Stimulated activated CD8-positive, alpha-beta memory T cell treated with anti-CD3 and anti-CD28 coated beads, Interleukin-12 subunit alpha, Interleukin-12 subunit beta, amount 100 ng/mL, for 4 hours (primary cell): ENCODE measurements at regions not wholly inside any gene's neighbourhood (a gene's known extent, or its start where the extent isn't known, plus 50 kb on each side); places are given as distances from the start of the nearest gene placed in this dataset.
"Not testable (repeated sequence)": the region's sequence is repeated elsewhere in the genome, so short reads cannot be mapped to it uniquely, and the experiment has no call there.

Source experiments
- DNase-seq: peaks from one replicate; pipeline ENCODE4 v3.0.0-alpha.2; 2020; ENCODE audit warnings: low read depth

- no peak for DNase-seq
Measured at GRCh38 chr2:2586931-2587330, 255.9 kb upstream of the MYT1L start.

DNA sequence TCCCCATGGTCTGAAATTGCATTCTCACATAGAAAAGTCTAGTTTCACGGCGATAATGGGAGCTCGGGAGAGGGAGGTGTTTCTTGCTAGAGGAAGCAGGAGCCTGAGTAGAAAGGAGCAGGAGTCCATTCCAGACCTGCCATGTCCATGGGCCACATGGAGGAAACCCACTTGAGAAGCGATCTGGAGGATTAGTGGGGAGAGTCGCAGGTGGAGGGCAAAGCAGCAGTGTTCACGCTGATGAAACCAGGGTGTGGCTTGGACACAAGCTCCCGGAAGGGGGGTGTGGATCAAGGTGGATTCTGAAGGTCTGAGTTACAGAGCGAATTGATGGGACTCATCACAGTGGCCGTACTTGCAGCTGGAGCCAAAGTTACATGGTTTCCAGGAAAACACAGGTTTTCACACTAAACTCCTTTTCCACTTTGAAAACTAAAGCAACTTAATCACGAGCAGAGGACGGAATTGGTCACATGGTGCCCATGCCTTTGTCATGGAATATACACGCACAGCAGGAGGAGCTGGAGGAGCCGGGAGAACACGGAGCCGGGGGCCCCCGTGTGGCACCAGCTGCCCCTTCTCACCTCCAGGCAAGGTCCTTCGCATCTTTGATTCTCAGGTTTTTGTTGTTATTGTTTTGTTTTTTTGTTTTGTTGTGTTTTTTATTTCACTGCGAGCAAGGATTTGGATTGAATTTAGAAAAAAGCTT is 255.1 kb upstream of the MYT1L start:
- no peak for DNase-seq

- no peak for DNase-seq
Measured at GRCh38 chr2:2582998-2583545, 252.0 kb upstream of the MYT1L start.

GRCh38 chr2:2581331-2582159 is 250.5 kb upstream of the MYT1L start:
- no peak for DNase-seq

DNA sequence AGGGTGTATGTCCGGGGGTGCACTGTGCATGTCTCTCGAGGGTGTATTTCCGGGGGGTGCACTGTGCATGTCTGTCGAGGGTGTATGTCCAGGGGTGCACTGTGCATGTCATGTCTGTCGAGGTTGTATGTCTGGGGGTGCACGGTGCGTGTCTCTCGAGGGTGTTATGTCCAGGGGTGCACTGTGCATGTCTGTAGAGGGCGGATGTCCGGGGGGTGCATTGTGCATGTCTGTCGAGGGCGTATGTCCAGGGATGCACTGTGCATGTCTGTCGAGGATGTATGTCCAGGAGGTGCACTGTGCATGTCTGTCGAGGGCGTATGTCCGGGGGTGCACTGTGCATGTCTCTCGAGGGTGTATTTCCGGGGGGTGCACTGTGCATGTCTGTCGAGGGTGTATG is 249.8 kb upstream of the MYT1L start:
- DNase-seq: not testable (repeated sequence)

DNA sequence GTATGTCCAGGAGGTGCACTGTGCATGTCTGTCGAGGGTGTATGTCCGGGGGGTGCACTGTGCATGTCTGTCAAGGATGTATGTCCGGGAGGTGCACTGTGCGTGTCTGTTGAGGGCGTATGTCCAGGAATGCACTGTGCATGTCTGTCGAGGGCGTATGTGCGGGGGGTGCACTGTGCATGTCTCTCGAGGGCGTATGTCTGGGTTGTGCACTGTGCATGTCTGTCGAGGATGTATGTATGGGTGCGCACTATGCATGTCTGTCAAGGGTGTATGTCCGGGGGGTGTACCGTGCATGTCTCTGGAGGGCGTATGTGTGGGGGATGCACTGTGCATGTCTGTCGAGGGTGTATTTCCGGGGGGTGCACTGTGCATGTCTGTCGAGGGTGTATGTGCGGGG is 249.3 kb upstream of the MYT1L start:
- DNase-seq: no peak

DNA sequence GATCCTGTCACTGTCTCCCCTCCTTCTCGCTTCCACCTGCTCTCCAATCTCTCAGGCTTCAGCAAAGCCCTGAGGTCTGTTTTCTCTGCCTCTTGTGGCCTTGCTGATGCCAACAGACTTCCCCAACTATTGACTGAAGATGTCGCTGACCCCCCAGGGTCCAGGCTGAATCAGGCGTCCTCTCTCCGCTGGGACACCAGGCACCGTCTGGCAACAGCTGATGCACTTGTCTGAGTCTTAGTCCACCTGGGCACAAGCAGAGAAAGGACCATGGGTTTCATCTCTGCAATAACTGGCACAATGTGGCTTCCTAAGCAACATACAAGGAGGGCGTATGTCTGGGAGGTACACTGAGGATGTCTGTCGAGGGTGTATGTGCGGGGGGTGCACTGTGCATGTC is 248.7 kb upstream of the MYT1L start:
- no peak for DNase-seq

DNA sequence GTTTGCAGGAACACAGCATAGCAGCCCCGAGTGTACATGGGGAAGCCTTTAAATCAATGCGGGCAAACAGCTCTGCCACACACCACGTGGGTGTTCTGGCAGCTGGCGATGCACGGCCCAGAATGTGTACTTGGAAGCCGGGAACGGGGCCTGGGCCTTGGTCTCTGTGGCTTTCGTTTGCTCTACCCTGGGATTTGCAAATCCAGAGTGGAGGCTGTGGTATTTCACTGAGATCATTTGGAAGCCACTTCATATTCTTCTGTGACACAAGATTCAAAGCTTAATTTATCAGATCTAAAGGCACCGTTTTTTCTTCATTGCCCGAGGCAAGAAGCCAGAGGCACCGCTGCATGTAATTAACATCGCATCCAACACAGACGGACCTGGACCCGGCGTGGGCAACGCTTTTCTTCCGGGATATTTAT is 246.3 kb upstream of the MYT1L start:
- no peak for DNase-seq

GRCh38 chr2:2575870-2576386 is 244.9 kb upstream of the MYT1L start:
- DNase-seq: no peak

- DNase-seq: no peak
Measured at GRCh38 chr2:2575181-2575577, 244.1 kb upstream of the MYT1L start.

GRCh38 chr2:2574401-2575180 is 243.5 kb upstream of the MYT1L start:
- DNase-seq: no peak

- no peak for DNase-seq
Measured at GRCh38 chr2:2573658-2574293, 242.7 kb upstream of the MYT1L start.

GRCh38 chr2:2573205-2573604 is 242.1 kb upstream of the MYT1L start:
- no peak for DNase-seq

DNA sequence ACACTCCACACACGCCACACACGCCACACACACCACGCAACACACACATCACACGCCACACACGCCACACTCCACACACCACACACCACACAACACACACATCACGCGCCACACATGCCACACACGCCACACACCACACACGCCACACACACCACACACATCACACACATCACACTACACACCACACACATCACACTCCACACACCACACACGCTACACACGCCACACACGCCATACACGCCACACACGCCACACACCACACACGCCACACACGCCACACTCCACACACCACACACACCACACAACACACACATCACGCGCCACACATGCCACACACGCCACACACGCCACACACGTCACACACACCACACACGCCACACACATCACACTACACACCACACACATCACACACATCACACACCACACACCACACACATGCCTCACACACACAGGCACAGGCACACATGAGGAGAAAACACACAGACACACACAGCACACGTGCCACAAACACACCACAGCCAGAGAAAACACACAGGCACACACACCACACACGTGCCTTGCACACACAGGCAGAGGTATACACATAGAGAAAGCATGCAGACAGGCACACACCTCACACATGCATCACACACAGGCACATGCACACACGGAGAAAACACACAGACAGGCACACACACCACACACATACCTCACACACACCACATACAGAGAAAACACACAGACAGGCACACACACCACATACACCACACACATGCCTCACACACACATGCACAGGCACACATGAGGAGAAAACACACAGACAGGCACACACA is 241.5 kb upstream of the MYT1L start:
- DNase-seq: no peak

- DNase-seq: no peak
Measured at GRCh38 chr2:2571301-2572150, 240.5 kb upstream of the MYT1L start.

- no peak for DNase-seq
Measured at GRCh38 chr2:2570871-2571270, 239.8 kb upstream of the MYT1L start.

GRCh38 chr2:2570360-2570759 is 239.3 kb upstream of the MYT1L start:
- DNase-seq: no peak

DNA sequence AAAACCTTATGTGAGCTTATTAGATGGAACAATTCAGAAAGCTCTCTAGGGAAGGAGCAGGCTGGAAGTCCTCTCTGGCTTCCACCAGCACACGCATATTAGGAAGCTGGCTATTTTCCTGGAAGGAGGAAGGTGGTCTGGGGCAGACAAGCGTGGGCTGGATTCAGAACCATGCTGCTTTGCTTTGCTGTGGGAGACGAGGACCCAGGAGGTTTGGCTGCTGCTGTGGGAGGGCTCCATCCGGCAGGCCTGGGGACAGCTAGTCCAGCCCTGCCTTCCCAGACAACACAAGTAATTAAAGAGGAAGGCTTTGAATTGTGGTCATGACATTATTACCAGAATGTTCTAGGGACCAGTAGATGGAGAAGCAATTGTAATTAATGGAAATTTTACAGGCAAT is 238.8 kb upstream of the MYT1L start:
- no peak for DNase-seq

DNA sequence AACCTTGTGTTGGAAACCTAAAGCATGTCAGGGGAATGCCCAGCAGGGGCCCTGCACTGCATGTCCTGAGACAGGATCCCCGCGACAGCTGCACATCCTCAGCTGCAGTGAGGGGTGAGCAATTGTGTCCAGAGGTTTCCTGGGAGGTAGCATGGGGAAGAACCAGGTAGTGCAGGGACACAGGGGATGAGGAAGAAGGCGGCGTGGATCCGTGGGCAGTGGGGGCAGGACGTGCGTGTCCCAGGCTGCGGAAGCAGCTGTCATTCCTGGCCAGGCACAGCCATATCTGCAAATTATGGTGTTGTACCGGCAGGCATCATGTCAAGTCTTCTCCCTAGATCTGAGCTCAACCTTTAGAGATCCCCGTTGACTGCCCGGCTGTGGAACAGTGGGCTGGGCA is 238.2 kb upstream of the MYT1L start:
- no peak for DNase-seq

- DNase-seq: no peak
Measured at GRCh38 chr2:2568411-2568810, 237.3 kb upstream of the MYT1L start.
